ENCODE measurements at regions not wholly inside any gene's neighbourhood (a gene's known extent, or its start where the extent isn't known, plus 50 kb on each side); places are given as distances from the start of the nearest gene placed in this dataset.

- no peak for DNase-seq (ENCODE audit: extremely low spot score)
- CTCF ChIA-PET = no interaction called here
- TF ChIP-seq PKNOX1 (IDR thresholded peaks at IDR 0.05) (no peak), ARNT (IDR thresholded peaks at IDR 0.05) (no peak), SUZ12 (IDR thresholded peaks at IDR 0.05) (no peak), FOXK2 (IDR thresholded peaks at IDR 0.05) (no peak), L3MBTL2 (conservative IDR thresholded peaks at IDR 0.05) (no peak), ELF4 (IDR thresholded peaks at IDR 0.05) (no peak), FOXA1 (IDR thresholded peaks at IDR 0.05) (no peak), SP1 (IDR thresholded peaks at IDR 0.05) (no peak), FOXM1 (IDR thresholded peaks at IDR 0.05; ENCODE audit: borderline replicate concordance) (no peak), BHLHE40 (IDR thresholded peaks at IDR 0.05; ENCODE audit: borderline replicate concordance) (no peak)
- POLR2A ChIA-PET = no interaction called here
These were observed 158.8 kb downstream of the HGF start for GRCh38 chr7:81611040-81611439.

- ChIA-PET CTCF (no interaction called here), POLR2A (no interaction called here)
- DNase-seq (ENCODE audit: extremely low spot score) = no peak
- no peak for TF ChIP-seq FOXA1 (IDR thresholded peaks at IDR 0.05)
- no peak for TF ChIP-seq FOXK2 (IDR thresholded peaks at IDR 0.05)
- no peak for TF ChIP-seq FOXM1 (IDR thresholded peaks at IDR 0.05; ENCODE audit: borderline replicate concordance)
- TF ChIP-seq PKNOX1 (IDR thresholded peaks at IDR 0.05) = no peak
- no peak for TF ChIP-seq ARNT (IDR thresholded peaks at IDR 0.05)
- no peak for TF ChIP-seq TARDBP (IDR thresholded peaks at IDR 0.05)
- no peak for TF ChIP-seq HDGF (IDR thresholded peaks at IDR 0.05; ENCODE audit: borderline replicate concordance)
- no peak for TF ChIP-seq ELF4 (IDR thresholded peaks at IDR 0.05)
- no peak for TF ChIP-seq CTBP1 (IDR thresholded peaks at IDR 0.05; ENCODE audit: borderline replicate concordance)
- TF ChIP-seq BHLHE40 (IDR thresholded peaks at IDR 0.05; ENCODE audit: borderline replicate concordance) = no peak
These were observed 161.0 kb downstream of the HGF start for GRCh38 chr7:81608748-81609382.

- POLR2A ChIA-PET = no interaction called here
- CTCF ChIA-PET = no interaction called here
- TF ChIP-seq ARNT (IDR thresholded peaks at IDR 0.05) = no peak
- TF ChIP-seq TARDBP (IDR thresholded peaks at IDR 0.05) = no peak
- no peak for TF ChIP-seq LEF1 (IDR thresholded peaks at IDR 0.05; ENCODE audit: borderline replicate concordance)
- no peak for DNase-seq (ENCODE audit: extremely low spot score)
These were observed 161.9 kb downstream of the HGF start for GRCh38 chr7:81607987-81608386.

- CTCF ChIA-PET = no interaction called here
- DNase-seq (ENCODE audit: extremely low spot score) = no peak
- no peak for TF ChIP-seq SP1 (IDR thresholded peaks at IDR 0.05)
- no peak for TF ChIP-seq PKNOX1 (IDR thresholded peaks at IDR 0.05)
- TF ChIP-seq TARDBP (IDR thresholded peaks at IDR 0.05) = no peak
- TF ChIP-seq L3MBTL2 (conservative IDR thresholded peaks at IDR 0.05) = no peak
- TF ChIP-seq ELF4 (IDR thresholded peaks at IDR 0.05) = no peak
- no peak for TF ChIP-seq FOXA1 (IDR thresholded peaks at IDR 0.05)
- TF ChIP-seq ARNT (IDR thresholded peaks at IDR 0.05) = no peak
- no peak for TF ChIP-seq FOXM1 (IDR thresholded peaks at IDR 0.05; ENCODE audit: borderline replicate concordance)
- TF ChIP-seq CTBP1 (IDR thresholded peaks at IDR 0.05; ENCODE audit: borderline replicate concordance) = no peak
- TF ChIP-seq BHLHE40 (IDR thresholded peaks at IDR 0.05; ENCODE audit: borderline replicate concordance) = no peak
- TF ChIP-seq SUZ12 (IDR thresholded peaks at IDR 0.05) = no peak
- no peak for TF ChIP-seq FOXK2 (IDR thresholded peaks at IDR 0.05)
- no peak for TF ChIP-seq NFRKB (IDR thresholded peaks at IDR 0.05)
- no peak for TF ChIP-seq ZNF384 (IDR thresholded peaks at IDR 0.05)
- TF ChIP-seq HDGF (IDR thresholded peaks at IDR 0.05; ENCODE audit: borderline replicate concordance) = no peak
- no peak for TF ChIP-seq LEF1 (IDR thresholded peaks at IDR 0.05; ENCODE audit: borderline replicate concordance)
- POLR2A ChIA-PET = no interaction called here
These were observed 163.6 kb downstream of the HGF start for GRCh38 chr7:81606078-81606863.

- POLR2A ChIA-PET = no interaction called here
- CTCF ChIA-PET = no interaction called here
- no peak for TF ChIP-seq TARDBP (IDR thresholded peaks at IDR 0.05)
- TF ChIP-seq PKNOX1 (IDR thresholded peaks at IDR 0.05) = no peak
- TF ChIP-seq SUZ12 (IDR thresholded peaks at IDR 0.05) = no peak
- no peak for TF ChIP-seq FOXK2 (IDR thresholded peaks at IDR 0.05)
- no peak for TF ChIP-seq CTBP1 (IDR thresholded peaks at IDR 0.05; ENCODE audit: borderline replicate concordance)
- TF ChIP-seq SP1 (IDR thresholded peaks at IDR 0.05) = no peak
- DNase-seq (ENCODE audit: extremely low spot score) = no peak
These were observed 164.4 kb downstream of the HGF start for GRCh38 chr7:81605493-81605892.

- DNase-seq (ENCODE audit: extremely low spot score) = no peak
- ChIA-PET POLR2A (no interaction called here), CTCF (no interaction called here)
- TF ChIP-seq BHLHE40 (IDR thresholded peaks at IDR 0.05; ENCODE audit: borderline replicate concordance) = no peak
- no peak for TF ChIP-seq PKNOX1 (IDR thresholded peaks at IDR 0.05)
- no peak for TF ChIP-seq HDGF (IDR thresholded peaks at IDR 0.05; ENCODE audit: borderline replicate concordance)
These were observed 165.1 kb downstream of the HGF start for GRCh38 chr7:81604808-81605174.

All from HEK293T (cell line).